Skeletal muscle tissue (tissue), 3 donors: ENCODE measurements at regions not wholly inside any gene's neighbourhood (a gene's known extent, or its start where the extent isn't known, plus 50 kb on each side); places are given as distances from the start of the nearest gene placed in this dataset.

Experiments used
- H3K27ac ChIP-seq: one replicate; pipeline ENCODE4 v1.7.0; 2013; ENCODE audit warnings: mild to moderate bottlenecking, low read depth, low read length, inconsistent platforms
- H3K27me3 ChIP-seq, 3 donors: one replicate each; pipeline ENCODE4 v1.7.0; 2013; ENCODE audit warnings: low read length in 3 of 3; ENCODE audit not compliant: control insufficient read depth in 3 of 3, insufficient read depth in 3 of 3
- H3K36me3 ChIP-seq, 3 donors: one replicate each; pipeline ENCODE4 v1.7.0; 2013; ENCODE audit warnings: low read length in 3 of 3; ENCODE audit not compliant: control insufficient read depth in 3 of 3, insufficient read depth in 3 of 3
- H3K4me1 ChIP-seq, 3 donors: one replicate each; pipeline ENCODE4 v1.7.0; 2013; ENCODE audit warnings: low read length in 3 of 3, mild to moderate bottlenecking in 3 of 3; ENCODE audit not compliant: control insufficient read depth in 3 of 3, insufficient read depth in 3 of 3
- H3K4me3 ChIP-seq, 3 donors: one replicate each; pipeline ENCODE4 v1.7.0; 2013; ENCODE audit warnings: low read length in 3 of 3
- H3K9ac ChIP-seq, 3 donors: one replicate each; pipeline ENCODE4 v1.7.0; 2013; ENCODE audit warnings: low read length in 3 of 3, mild to moderate bottlenecking in 3 of 3, moderate library complexity in 2 of 3, low read depth in 1 of 3
- H3K9me3 ChIP-seq, 3 donors: one replicate each; pipeline ENCODE4 v1.7.0; 2013; ENCODE audit warnings: low read length in 3 of 3; ENCODE audit not compliant: control insufficient read depth in 3 of 3
- donor health status: Osteomylitis.

DNA sequence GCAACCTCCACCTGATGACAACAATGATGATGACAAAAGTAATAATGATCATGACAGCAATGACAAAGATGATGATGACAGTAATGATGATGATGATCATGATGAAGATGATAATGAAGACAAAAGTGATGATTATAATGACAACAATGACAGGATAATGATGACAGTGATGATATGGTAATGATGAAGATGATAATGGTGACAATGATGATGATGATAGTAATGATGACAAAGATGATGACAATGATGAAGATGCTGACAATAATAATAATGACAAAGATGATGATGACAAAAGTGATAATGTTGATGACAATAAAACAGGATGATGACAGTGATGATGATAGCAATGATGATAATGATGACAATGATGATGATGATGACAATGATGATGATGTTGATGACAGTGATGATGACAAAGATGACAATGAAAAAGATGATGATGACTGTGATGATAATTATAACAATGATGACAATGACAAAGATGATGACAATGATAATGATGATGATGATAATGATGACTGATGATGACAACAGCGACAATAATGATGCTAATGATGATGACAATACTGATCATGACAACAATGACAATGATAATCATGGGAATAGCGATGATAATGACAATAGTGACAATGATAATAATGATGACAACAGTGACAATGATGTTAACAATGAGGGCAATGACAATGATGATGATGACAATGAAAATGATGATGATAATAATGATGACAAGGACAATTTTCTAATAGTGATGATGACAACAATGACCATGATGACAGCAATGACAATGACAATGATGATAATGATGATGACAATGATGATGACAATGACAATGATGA lies 1106.5 kb upstream of the AUTS2 start:
- no peak overlapping the region for H3K4me3 ChIP-seq
- no peaks in the 10 kb centered on the region for H3K36me3 ChIP-seq
- no peaks in the 10 kb centered on the region for H3K9me3 ChIP-seq
- no peak overlapping the region for H3K27ac ChIP-seq
- no peak overlapping the region for H3K9ac ChIP-seq
- H3K27me3 ChIP-seq, result no peaks in the 10 kb centered on the region
- H3K4me1 ChIP-seq, result no peaks in the 10 kb centered on the region

GRCh38 chr7:68492359-68492690 lies 1106.0 kb upstream of the AUTS2 start:
- no peak overlapping the region for H3K27ac ChIP-seq
- H3K36me3 ChIP-seq, result no peaks in the 10 kb centered on the region
- no peaks in the 10 kb centered on the region for H3K9me3 ChIP-seq
- H3K4me1 ChIP-seq, result no peaks in the 10 kb centered on the region
- no peaks in the 10 kb centered on the region for H3K27me3 ChIP-seq
- H3K4me3 ChIP-seq, result no peak overlapping the region
- H3K9ac ChIP-seq, result no peak overlapping the region

DNA sequence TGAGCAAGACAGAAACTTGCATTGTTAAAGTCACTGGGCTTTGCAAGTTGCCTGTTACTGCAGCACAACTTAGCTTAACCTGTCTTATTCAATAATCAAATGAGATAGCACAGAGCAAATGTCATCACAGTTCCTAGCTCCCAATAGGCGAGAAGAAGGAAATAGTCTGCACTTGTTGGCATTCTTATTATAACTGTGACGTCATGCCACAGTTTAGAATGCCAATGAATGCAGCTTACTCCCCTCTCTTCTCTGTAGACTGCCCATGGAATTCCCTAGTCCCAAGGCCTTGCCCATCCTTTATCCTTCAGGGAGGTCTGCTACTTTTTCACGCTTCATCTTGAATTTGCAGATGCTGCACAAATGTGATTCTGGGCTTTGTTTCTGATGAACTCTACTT lies 1094.9 kb upstream of the AUTS2 start:
- no peaks in the 10 kb centered on the region for H3K4me1 ChIP-seq
- H3K27me3 ChIP-seq, result peaks cover 0 to 2% (median 0%) of the 10 kb centered on the region in 3 donors

DNA sequence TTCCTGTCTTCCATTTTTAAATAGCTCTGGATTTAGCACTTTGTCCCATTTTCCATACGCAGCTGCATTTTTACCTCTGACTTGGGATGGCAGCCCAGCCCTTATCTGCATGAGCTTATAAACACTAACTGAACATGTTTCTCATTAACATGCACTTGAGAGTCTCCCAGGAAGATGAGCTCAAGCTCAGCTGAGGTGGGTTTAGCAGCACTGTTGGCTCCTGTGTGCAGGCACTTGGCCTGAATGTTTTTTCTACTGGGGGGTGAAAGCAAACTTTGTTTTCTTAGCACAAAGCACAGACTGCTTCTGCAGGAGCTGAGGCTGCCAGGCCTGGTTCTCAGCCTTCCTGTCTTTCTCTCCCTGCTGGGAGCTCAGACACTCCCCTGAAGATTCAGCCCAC lies 1093.6 kb upstream of the AUTS2 start:
- Histone ChIP-seq H3K27ac (no peak overlapping the region), H3K9me3 (peaks cover 0 to 3% (median 0%) of the 10 kb centered on the region in 3 donors), H3K4me3 (no peak overlapping the region), H3K9ac (no peak overlapping the region), H3K36me3 (no peaks in the 10 kb centered on the region), H3K4me1 (no peaks in the 10 kb centered on the region), H3K27me3 (peaks cover 0 to 6% (median 0%) of the 10 kb centered on the region in 3 donors)

More for the DNA sequence above, 1094.9 kb upstream of the AUTS2 start:
- Histone ChIP-seq H3K4me3 (no peak overlapping the region), H3K9ac (no peak overlapping the region), H3K9me3 (no peaks in the 10 kb centered on the region), H3K27ac (no peak overlapping the region), H3K36me3 (no peaks in the 10 kb centered on the region)

DNA sequence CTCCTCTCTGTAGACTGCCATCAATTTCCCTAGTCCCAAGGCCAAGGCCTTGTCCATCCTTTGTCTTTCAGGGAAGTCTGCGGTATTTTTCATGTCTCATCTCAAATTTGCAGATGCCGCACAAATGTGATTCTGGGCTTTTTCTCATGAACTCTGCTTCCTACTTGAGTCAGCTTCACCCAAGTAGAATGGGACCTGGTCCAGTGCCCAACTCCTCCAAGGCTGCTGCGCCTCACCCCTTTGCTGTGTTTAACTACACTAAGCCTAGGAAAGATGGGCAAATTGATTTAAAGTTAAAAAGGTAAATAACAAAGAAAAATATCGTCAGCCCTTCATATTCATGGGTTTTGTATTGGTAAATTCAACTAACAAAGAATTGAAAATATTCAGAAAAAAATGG lies 1092.6 kb upstream of the AUTS2 start:
- Histone ChIP-seq H3K27me3 (peaks cover 0 to 6% (median 0%) of the 10 kb centered on the region in 3 donors), H3K36me3 (no peaks in the 10 kb centered on the region), H3K9me3 (peaks cover 0 to 3% (median 0%) of the 10 kb centered on the region in 3 donors), H3K27ac (no peak overlapping the region), H3K9ac (no peak overlapping the region), H3K4me1 (no peaks in the 10 kb centered on the region), H3K4me3 (no peak overlapping the region)

DNA sequence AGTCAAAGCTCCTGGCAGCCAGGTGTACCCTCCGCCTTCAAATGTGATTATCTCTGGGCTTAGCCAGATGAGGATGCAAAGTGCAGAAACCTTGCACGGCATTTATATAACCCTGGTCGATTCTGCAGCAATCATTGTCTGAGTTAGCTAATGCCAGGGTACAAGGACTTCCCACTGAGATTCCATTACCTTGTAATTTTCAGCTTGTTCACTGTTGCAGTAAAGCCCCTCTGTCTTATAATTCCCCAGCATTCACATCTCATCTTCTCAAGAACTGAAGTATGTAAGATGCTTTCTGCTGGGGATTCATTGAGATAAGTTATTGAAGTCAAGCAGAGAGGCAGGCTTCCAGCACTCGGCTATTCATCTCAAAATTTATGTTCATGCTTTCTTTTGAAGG lies 1090.6 kb upstream of the AUTS2 start:
- Histone ChIP-seq H3K9ac (no peak overlapping the region), H3K27me3 (peaks cover 0 to 6% (median 0%) of the 10 kb centered on the region in 3 donors)

DNA sequence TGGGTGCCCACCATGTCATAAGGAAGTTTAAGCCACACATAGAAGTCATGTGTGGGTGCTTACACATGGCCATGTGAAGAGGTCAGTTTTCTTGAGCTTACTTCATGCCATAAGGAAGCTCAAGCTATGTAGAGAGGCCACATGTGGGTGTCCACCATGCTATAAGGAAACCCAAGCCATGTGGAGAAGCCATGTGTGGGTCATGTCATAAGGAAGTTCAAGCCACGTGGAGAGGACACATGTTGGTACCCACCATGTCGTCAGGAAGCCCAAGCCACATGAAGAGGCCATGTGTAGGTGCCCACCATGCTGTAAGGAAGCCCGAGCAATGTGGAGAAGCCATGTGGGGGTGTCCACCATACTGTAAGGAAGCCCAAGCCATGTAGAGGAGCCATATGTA lies 1089.2 kb upstream of the AUTS2 start:
- Histone ChIP-seq H3K9me3 (peaks cover 0 to 3% (median 0%) of the 10 kb centered on the region in 3 donors), H3K27ac (no peak overlapping the region), H3K4me1 (no peaks in the 10 kb centered on the region), H3K27me3 (peaks cover 0 to 6% (median 0%) of the 10 kb centered on the region in 3 donors), H3K9ac (no peak overlapping the region), H3K4me3 (no peak overlapping the region), H3K36me3 (no peaks in the 10 kb centered on the region)

More for the DNA sequence above, 1090.6 kb upstream of the AUTS2 start:
- H3K4me3 ChIP-seq, result no peak overlapping the region
- no peaks in the 10 kb centered on the region for H3K36me3 ChIP-seq
- no peak overlapping the region for H3K27ac ChIP-seq
- H3K4me1 ChIP-seq, result no peaks in the 10 kb centered on the region
- peaks cover 0 to 3% (median 0%) of the 10 kb centered on the region in 3 donors for H3K9me3 ChIP-seq

DNA sequence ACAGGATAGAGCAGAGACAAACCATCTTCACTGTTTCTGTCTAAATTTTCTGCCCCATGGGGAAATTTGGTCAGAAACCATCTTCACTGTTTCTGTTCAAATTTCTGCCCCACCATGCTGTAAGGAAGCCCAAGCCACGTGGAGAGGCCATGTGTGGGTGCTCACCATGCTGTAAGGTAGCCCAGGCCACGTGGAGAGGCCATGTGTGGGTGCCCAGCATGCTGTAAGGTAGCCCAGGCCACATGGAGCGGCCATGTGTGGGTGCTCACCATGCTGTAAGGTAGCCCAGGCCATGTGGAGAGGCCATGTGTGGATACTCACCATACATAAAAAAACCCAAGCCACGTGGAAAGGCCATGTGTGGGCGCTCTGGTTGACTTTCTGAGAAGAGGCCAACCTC lies 1088.7 kb upstream of the AUTS2 start:
- no peak overlapping the region for H3K27ac ChIP-seq
- no peak overlapping the region for H3K9ac ChIP-seq
- peaks cover 0 to 6% (median 0%) of the 10 kb centered on the region in 3 donors for H3K27me3 ChIP-seq
- no peak overlapping the region for H3K4me3 ChIP-seq
- H3K36me3 ChIP-seq, result no peaks in the 10 kb centered on the region
- peaks cover 0 to 3% (median 0%) of the 10 kb centered on the region in 3 donors for H3K9me3 ChIP-seq
- no peaks in the 10 kb centered on the region for H3K4me1 ChIP-seq

DNA sequence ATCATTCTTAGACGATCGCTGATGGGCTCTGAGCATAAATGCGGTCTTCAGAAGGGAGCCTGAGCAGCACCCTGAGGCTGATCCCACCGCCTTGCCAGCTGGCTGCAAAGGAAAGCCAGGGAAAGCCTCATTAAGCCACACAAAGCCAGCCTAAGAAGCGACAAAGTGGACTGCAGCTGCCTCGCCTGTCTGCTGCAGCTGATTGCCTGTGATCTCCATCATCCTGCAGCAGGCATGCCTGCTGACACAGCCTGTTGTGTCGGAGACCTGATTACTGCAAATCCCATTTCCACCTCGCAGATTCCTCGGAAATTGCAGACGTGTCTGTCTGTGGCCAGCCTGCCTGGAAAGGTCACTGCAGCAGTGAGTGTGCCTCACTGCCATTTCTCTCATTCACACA lies 1087.0 kb upstream of the AUTS2 start:
- Histone ChIP-seq H3K27me3 (peaks cover 0 to 6% (median 0%) of the 10 kb centered on the region in 3 donors), H3K4me1 (no peaks in the 10 kb centered on the region), H3K27ac (no peak overlapping the region), H3K9ac (peak overlapping the region in 1 of 3 donors; percentile 16), H3K9me3 (peaks cover 0 to 3% (median 0%) of the 10 kb centered on the region in 3 donors), H3K4me3 (no peak overlapping the region), H3K36me3 (no peaks in the 10 kb centered on the region)

DNA sequence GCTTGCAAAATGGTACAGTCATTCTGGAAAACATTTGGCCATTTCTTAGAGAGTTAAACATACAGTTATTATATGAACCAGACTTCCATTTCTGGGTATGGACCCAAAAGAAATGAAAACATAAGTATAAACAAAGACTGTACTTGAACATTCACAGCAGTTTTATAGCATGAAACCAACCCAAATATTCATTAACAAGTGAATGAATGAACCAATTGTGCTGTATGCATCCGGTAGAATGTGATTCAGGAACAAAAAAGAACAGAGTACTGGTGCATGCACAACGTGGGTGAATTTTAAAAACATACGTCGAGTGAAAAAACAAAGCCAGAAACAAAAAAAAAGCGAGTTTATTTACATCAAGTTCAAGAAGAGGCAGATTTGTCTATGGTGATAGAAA lies 1085.8 kb upstream of the AUTS2 start:
- H3K27ac ChIP-seq, result no peak overlapping the region
- H3K4me3 ChIP-seq, result no peak overlapping the region
- no peak overlapping the region for H3K9ac ChIP-seq
- H3K36me3 ChIP-seq, result no peaks in the 10 kb centered on the region
- H3K27me3 ChIP-seq, result peaks cover 0 to 6% (median 0%) of the 10 kb centered on the region in 3 donors
- peaks cover 0 to 3% (median 0%) of the 10 kb centered on the region in 3 donors for H3K9me3 ChIP-seq
- no peaks in the 10 kb centered on the region for H3K4me1 ChIP-seq
